ENCODE measurements at regions not wholly inside any gene's neighbourhood (a gene's known extent, or its start where the extent isn't known, plus 50 kb on each side); places are given as distances from the start of the nearest gene placed in this dataset.

DNA sequence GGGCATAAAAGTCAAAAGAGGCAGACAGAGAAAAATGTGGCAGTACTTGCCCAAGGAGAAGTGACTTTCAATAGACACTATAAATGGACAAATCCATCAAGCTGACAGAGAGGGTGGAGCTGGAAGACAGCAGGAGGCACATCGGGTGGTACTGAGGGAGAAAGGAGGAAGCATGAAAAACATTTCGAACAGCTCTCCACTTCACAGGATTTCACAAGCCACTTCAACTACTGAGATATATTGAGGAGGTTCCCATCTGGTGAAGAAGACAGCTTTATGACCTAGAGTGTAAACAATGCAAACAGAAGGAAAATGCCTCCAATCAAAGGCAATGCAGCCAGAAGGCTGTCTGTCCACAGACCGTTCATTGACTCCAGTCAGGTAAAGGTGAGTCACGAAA, 259.4 kb upstream of the ECI2 start:
- no peak overlapping the region for H3K4me3 ChIP-seq (ENCODE audit: low read depth, low read length)
- TF ChIP-seq, protein P1, sequence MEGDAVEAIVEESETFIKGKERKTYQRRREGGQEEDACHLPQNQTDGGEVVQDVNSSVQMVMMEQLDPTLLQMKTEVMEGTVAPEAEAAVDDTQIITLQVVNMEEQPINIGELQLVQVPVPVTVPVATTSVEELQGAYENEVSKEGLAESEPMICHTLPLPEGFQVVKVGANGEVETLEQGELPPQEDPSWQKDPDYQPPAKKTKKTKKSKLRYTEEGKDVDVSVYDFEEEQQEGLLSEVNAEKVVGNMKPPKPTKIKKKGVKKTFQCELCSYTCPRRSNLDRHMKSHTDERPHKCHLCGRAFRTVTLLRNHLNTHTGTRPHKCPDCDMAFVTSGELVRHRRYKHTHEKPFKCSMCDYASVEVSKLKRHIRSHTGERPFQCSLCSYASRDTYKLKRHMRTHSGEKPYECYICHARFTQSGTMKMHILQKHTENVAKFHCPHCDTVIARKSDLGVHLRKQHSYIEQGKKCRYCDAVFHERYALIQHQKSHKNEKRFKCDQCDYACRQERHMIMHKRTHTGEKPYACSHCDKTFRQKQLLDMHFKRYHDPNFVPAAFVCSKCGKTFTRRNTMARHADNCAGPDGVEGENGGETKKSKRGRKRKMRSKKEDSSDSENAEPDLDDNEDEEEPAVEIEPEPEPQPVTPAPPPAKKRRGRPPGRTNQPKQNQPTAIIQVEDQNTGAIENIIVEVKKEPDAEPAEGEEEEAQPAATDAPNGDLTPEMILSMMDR (IDR thresholded peaks at IDR 0.05; ENCODE audit: borderline replicate concordance, insufficient read depth, low read depth, low read length) = no peak

DNA sequence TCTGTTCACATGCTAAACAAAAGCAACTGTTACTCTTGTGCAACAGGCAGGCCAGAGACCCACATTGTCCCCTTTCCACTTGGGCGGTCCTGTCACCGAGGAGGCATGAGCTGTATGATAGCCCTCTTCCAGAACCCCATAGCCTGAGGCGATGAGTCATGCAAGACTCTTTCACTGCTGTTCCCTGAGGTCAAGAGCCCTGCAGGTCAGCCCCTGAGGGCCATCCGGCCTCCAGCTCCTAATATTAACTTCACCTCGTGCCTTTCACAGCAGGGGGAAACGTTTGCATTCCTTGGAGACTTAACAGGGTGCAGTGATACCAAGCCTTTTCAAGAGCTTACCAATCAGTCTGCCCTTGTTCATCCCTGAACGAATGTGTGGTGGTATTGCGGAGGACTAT, 253.3 kb upstream of the ECI2 start:
- TF ChIP-seq, protein P1 (IDR thresholded peaks at IDR 0.05; ENCODE audit: borderline replicate concordance, insufficient read depth, low read depth, low read length) = no peak
- no peak overlapping the region for H3K4me3 ChIP-seq (ENCODE audit: low read depth, low read length)

DNA sequence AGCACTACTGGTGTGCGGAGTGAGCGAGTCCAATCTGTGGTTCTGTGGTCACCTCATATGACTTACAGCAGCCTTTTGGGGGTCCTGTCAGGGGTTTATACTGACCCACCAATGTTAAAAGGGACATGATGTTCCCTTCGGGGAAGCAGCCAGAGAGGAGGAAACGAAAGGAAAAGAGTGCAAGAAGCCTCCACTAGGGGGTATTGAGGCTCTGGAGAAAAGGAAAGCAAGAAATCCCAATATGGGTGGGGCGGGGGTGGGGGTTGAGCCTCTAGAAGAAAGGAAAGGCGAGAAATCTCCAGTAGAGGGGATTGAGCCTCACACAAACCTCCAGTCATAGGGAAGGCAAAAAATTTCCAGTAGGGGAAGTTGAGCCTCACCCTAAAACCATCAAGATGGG, 249.3 kb upstream of the ECI2 start:
- H3K4me3 ChIP-seq (ENCODE audit: low read depth, low read length) = no peak overlapping the region
- TF ChIP-seq, protein P1 (IDR thresholded peaks at IDR 0.05; ENCODE audit: borderline replicate concordance, insufficient read depth, low read depth, low read length) = no peak

DNA sequence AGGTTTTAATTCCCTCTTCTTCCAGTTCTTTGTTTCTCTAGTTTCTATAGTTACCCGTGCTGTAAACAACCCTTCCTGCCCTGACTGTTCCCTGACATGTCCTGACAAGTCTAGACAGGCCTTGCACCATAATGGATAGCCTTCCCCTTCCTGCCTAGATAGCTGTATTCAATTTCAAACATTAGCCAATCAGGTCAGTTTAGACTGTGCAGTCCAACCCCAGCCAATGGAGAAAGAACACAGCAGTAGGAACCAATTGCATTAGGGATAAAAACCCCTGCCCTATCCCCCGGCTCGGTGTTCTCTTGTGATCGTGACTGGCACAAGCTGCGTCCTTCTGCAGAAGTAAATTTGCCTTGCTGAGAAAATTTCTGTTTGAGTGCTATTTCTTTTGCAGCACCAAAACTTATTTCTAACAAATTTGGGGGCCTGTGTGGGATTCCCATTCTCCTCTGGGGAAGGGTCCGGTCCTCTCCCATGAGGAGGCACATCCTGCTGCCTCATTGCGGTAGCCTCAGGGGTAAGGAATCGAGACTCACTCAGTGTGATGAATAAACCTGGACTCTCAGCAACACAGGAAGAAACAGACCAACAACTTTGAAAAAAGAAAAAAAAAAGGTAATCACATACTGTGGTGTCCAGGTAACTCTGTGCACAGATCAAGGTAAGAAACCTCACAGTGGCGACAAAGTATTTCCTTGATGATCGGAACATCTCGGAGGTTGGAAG, 248.7 kb upstream of the ECI2 start:
- TF ChIP-seq, protein P1 (IDR thresholded peaks at IDR 0.05; ENCODE audit: borderline replicate concordance, insufficient read depth, low read depth, low read length) = no peak

DNA sequence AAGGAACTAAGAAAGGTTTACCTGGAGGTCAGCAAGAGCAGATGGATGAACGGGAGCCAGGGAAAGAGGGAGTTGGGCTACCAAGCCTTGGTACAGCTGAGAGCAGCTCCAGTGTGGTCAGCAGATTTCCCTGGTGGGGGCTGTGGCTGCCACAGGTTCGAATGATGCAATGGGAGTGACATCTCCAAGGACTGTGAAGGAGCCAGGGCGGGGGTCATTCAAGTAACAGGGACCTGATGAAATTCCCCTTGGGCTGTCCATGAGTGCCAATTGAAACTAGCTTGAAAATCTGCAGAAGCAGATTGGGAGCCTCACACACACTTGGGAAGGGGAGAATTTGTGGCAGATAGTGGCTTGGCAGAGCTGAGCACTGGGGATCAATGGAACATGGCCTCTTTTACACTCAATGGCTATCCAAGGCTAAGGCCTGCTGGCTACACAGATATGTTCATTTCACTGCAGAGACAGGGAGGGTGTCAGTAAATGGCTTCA, 247.0 kb upstream of the ECI2 start:
- H3K4me3 ChIP-seq (ENCODE audit: low read depth, low read length) = no peak overlapping the region
- TF ChIP-seq, protein P1 (IDR thresholded peaks at IDR 0.05; ENCODE audit: borderline replicate concordance, insufficient read depth, low read depth, low read length) = no peak

More for the DNA sequence above, 248.7 kb upstream of the ECI2 start:
- H3K4me3 ChIP-seq (ENCODE audit: low read depth, low read length) = no peak overlapping the region

DNA sequence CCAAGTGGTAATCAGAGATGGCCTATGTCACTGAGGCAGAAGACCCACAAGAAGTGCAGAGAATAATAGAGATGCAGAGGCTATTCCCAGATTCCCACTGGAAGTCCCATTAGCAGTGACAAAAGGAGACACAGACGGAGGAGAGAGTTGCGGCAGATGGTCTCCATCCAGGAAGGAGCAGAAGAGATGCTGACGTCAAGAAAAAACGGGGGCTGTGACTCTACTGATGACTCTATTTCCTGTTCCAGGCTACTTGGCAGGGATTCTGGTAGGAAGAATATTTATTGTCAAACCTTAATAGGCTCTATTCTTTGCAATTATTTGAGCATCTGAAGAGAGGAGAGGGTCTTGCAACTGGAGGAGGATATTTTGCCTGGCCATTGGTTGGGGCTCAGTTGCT, 246.0 kb upstream of the ECI2 start:
- no peak overlapping the region for H3K4me3 ChIP-seq (ENCODE audit: low read depth, low read length)
- TF ChIP-seq, protein P1 (IDR thresholded peaks at IDR 0.05; ENCODE audit: borderline replicate concordance, insufficient read depth, low read depth, low read length) = no peak

DNA sequence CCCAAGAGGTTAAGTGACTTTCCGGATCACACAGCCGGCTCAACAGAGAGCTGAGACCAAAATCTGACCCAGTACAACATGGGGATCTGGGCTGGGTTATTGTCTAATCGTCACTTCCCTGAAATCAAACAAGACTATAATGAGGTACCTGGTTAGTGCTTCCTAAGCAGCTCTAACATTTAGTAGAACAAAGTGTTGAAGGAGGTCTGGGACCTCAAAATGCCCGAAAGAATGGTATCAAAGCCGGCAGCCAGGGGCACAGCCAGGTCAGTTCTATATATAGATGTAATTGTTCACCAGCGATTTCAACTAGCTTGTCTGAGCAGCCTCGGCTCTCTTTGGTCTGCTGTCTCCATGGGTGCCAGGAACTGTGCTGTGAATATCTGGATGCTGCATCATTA, 245.5 kb upstream of the ECI2 start:
- H3K4me3 ChIP-seq (ENCODE audit: low read depth, low read length) = no peak overlapping the region
- TF ChIP-seq, protein P1 (IDR thresholded peaks at IDR 0.05; ENCODE audit: borderline replicate concordance, insufficient read depth, low read depth, low read length) = no peak

Data from GM12875 (cell line).